Heart left ventricle (tissue), 16 donors: ENCODE measurements at regions not wholly inside any gene's neighbourhood (a gene's known extent, or its start where the extent isn't known, plus 50 kb on each side); places are given as distances from the start of the nearest gene placed in this dataset.

ENCODE experiments used
- ATAC-seq, 4 donors: fragments of 200-7000 bp; cut with Tn5 transposase; one replicate each; pipeline ENCODE4 v1.9.1; 2020 to 2022; ENCODE audit warnings: moderate library complexity in 4 of 4, mild to moderate bottlenecking in 3 of 4, moderate number of reproducible peaks in 1 of 4
- DNase-seq, 5 donors: peaks; one replicate each; pipeline ENCODE4 v3.0.0-alpha.2; 2020
- H3K27ac ChIP-seq, 12 donors: fragments of 200-600 bp; sonication (generic) in 4 of 12; one replicate each; pipeline versions ENCODE4 v1.5.0 to v1.8.0; 2016 to 2022; ENCODE audit warnings: mild to moderate bottlenecking in 2 of 12
- H3K27me3 ChIP-seq, 9 donors: fragments of 200-600 bp; sonication (generic) in 2 of 9; one replicate each; pipeline versions ENCODE4 v1.5.1 to v1.8.0; 2016 to 2022; ENCODE audit warnings: mild to moderate bottlenecking in 3 of 9
- H3K36me3 ChIP-seq, 9 donors: fragments of 200-600 bp; sonication (generic) in 2 of 9; one replicate each; pipeline versions ENCODE4 v1.5.0 to v1.8.0; 2018 to 2022; ENCODE audit warnings: mild to moderate bottlenecking in 2 of 9
- H3K4me1 ChIP-seq, 12 donors: fragments of 200-600 bp; sonication (generic) in 4 of 12; one replicate each; pipeline versions ENCODE4 v1.5.0 to v1.8.0; 2016 to 2022; ENCODE audit warnings: mild to moderate bottlenecking in 3 of 12
- H3K4me3 ChIP-seq, 12 donors: fragments of 200-600 bp; sonication (generic) in 4 of 12; one replicate each; pipeline versions ENCODE4 v1.5.0 to v1.8.0; 2017 to 2022; ENCODE audit warnings: mild to moderate bottlenecking in 9 of 12, moderate library complexity in 4 of 12
- H3K9me3 ChIP-seq, 12 donors: fragments of 200-600 bp; sonication (generic) in 4 of 12; one replicate each; pipeline versions ENCODE4 v1.5.0 to v1.8.0; 2016 to 2022; ENCODE audit warnings: mild to moderate bottlenecking in 1 of 12
- POLR2A ChIP-seq, 2 donors: fragments of 450-650 bp; IDR thresholded peaks; one replicate each; pipeline ENCODE4 v1.6.1; 2017; ENCODE audit warnings: antibody characterized with exemption in 2 of 2, mild to moderate bottlenecking in 2 of 2, moderate library complexity in 2 of 2
- WGBS, 4 donors: extraction: QIAGEN DNeasy Blood & Tissue Kit in 2 of 4; methylation state at CpG; one replicate each; pipeline versions ENCODE4 v1.1.5 to v1.1.7; 2013 to 2018; 5-methylcytosine and 5-hydroxymethylcytosine counted together
- intact Hi-C, 10 donors: fragments of 100-400 bp; cut with DNase I; formaldehyde crosslinking; loops; one replicate each; pipeline versions ENCODE4 v1.11.1 to v1.14.2; 2022
- TF ChIP-seq, protein P1 (sequence below), 12 donors: fragments of 200-600 bp; sonication (generic) in 4 of 12; IDR thresholded peaks; one replicate each; pipeline versions ENCODE4 v1.5.0 to v1.8.0; 2018 to 2022; ENCODE audit warnings: antibody characterized with exemption in 12 of 12, mild to moderate bottlenecking in 5 of 12
- donor health status: ischemic (EF 13 %, LVEDD 7.1; RV severe dilation, severe dysfunction).
- donor health status: healthy with polysubstance abuse.
- donor health status: DM: no; HTN: yes; CAD: no.
- donor health status: DM: no; HTN: no; CAD: no.
- donor health status: ischemic (EF 25% LVEDD 6.9; RV normal size, moderate dysfunction).
- donor health status: ischemic (EF 25% LVEDD 5.7; RV mildly dilated, moderate dysfunction).
- donor health status: healthy.
- donor health status: DM: yes; HTN: yes; CAD: no.
- donor health status: ischemic (EF 35%, LVEDD 5.7; RV mildly dilated, moderate dysfunction).
- donor health status: nonischemic (EF 11% LVEDD 7.7; RV severe dilation, severe dysfunction).
- donor health status: DM: yes; HTN: yes; CAD: no.
- donor health status: PGD.
- donor health status: ischemic (EF 29% LVEDD 5.4; RV normal size, mild dysfunction).
- donor health status: nonischemic (EF 23%, LVEDD 6.1; RV moderate dilation, normal function).

DNA sequence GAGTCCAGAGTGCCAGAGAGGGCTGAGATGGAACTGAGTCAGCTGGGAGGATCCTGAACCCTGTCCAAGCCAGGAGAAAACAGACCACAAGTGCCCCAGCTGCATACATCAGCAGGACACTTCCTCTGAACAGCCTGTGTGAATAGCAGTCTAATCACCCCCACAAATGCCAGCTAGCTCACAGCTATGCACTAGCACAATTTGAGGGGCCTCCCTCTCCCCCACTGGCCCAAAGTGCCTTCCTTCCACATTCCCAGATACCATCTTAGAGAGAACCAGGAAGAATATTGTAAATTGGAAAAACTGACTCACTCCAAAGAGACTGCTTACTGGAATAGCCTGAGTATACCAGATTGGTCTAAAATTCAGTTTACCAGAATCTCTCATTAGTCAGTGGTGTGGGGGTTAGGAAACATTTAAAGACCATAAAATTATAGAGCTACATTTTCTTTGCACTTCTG lies 292.6 kb upstream of the KLF3 start:
- ATAC-seq (peak in 3 of 4 donors; percentile 34 to 48 (median 45)), DNase-seq (no peak)
- no peaks in the 10 kb centered on the region for H3K36me3 ChIP-seq
- no peaks in the 10 kb centered on the region for H3K27me3 ChIP-seq
- no peak overlapping the region for H3K4me3 ChIP-seq
- TF ChIP-seq POLR2A (IDR thresholded peaks at IDR 0.05), result no peak
- TF ChIP-seq, protein P1, sequence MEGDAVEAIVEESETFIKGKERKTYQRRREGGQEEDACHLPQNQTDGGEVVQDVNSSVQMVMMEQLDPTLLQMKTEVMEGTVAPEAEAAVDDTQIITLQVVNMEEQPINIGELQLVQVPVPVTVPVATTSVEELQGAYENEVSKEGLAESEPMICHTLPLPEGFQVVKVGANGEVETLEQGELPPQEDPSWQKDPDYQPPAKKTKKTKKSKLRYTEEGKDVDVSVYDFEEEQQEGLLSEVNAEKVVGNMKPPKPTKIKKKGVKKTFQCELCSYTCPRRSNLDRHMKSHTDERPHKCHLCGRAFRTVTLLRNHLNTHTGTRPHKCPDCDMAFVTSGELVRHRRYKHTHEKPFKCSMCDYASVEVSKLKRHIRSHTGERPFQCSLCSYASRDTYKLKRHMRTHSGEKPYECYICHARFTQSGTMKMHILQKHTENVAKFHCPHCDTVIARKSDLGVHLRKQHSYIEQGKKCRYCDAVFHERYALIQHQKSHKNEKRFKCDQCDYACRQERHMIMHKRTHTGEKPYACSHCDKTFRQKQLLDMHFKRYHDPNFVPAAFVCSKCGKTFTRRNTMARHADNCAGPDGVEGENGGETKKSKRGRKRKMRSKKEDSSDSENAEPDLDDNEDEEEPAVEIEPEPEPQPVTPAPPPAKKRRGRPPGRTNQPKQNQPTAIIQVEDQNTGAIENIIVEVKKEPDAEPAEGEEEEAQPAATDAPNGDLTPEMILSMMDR (IDR thresholded peaks at IDR 0.05), result no peak
- intact Hi-C loops, result no loop called here
- peaks cover 0 to 23% (median 7%) of the 10 kb centered on the region in 12 donors for H3K4me1 ChIP-seq
- peaks cover 0 to 7% (median 0%) of the 10 kb centered on the region in 12 donors for H3K9me3 ChIP-seq
- H3K27ac ChIP-seq, result peak overlapping the region in 1 of 12 donors; percentile 29

GRCh38 chr4:38373375-38373774 lies 290.6 kb upstream of the KLF3 start:
- intact Hi-C loops, result no loop called here
- peaks cover 0 to 11% (median 0%) of the 10 kb centered on the region in 12 donors for H3K4me1 ChIP-seq
- peaks cover 0 to 7% (median 0%) of the 10 kb centered on the region in 12 donors for H3K9me3 ChIP-seq
- no peaks in the 10 kb centered on the region for H3K36me3 ChIP-seq
- ATAC-seq, result no peak
- H3K27me3 ChIP-seq, result no peaks in the 10 kb centered on the region
- H3K4me3 ChIP-seq, result no peak overlapping the region
- peak overlapping the region in 2 of 12 donors; percentile 15 to 22 for H3K27ac ChIP-seq
- DNase-seq, result no peak
- no peak for TF ChIP-seq POLR2A (IDR thresholded peaks at IDR 0.05)
- TF ChIP-seq, protein P1 (IDR thresholded peaks at IDR 0.05), result no peak

DNA sequence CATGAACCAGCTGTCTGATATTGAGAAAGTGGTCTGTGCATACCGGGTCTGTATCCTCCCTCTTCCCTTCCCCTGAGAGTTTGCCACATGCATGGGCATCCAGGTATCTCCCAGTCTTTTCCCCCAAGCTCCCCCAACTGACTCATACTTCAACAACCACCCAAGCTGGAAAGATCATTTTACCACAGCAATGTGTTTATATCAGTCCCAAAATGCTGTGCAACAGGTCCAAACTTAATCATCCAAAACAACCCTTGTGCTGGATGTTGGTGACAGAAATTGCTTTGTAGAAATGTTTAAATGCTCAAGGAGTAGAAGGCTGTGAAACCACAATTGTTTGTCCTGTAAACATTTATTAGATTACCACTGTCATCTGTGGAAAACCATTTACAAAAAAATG lies 286.8 kb upstream of the KLF3 start:
- no peak for TF ChIP-seq POLR2A (IDR thresholded peaks at IDR 0.05)
- TF ChIP-seq, protein P1 (IDR thresholded peaks at IDR 0.05), result no peak
- H3K4me1 ChIP-seq, result peaks cover 0 to 4% (median 0%) of the 10 kb centered on the region in 12 donors
- DNase-seq, result no peak
- peaks cover 0 to 7% (median 0%) of the 10 kb centered on the region in 12 donors for H3K9me3 ChIP-seq
- no peak for ATAC-seq
- intact Hi-C loops, result no loop called here
- no peaks in the 10 kb centered on the region for H3K27me3 ChIP-seq
- H3K36me3 ChIP-seq, result no peaks in the 10 kb centered on the region
- 54 to 82% (median 74%) methylated on average over 1 of the region's 1 CpG for WGBS, 4 donors
- no peak overlapping the region for H3K4me3 ChIP-seq
- no peak overlapping the region for H3K27ac ChIP-seq

- ATAC-seq (no peak), DNase-seq (no peak)
- no peaks in the 10 kb centered on the region for H3K36me3 ChIP-seq
- H3K4me1 ChIP-seq, result peaks cover 0 to 9% (median 0%) of the 10 kb centered on the region in 12 donors
- no peak for TF ChIP-seq POLR2A (IDR thresholded peaks at IDR 0.05)
- TF ChIP-seq, protein P1 (IDR thresholded peaks at IDR 0.05), result no peak
- H3K27me3 ChIP-seq, result no peaks in the 10 kb centered on the region
- H3K9me3 ChIP-seq, result no peaks in the 10 kb centered on the region
- intact Hi-C loops, result no loop called here
- no peak overlapping the region for H3K27ac ChIP-seq
- WGBS, 4 donors, result 60 to 79% (median 64%) methylated on average over 3 of the region's 3 CpGs
- no peak overlapping the region for H3K4me3 ChIP-seq
These were observed 285.5 kb upstream of the KLF3 start for GRCh38 chr4:38378478-38378877.
